ENCODE measurements at regions not wholly inside any gene's neighbourhood (a gene's known extent, or its start where the extent isn't known, plus 50 kb on each side); places are given as distances from the start of the nearest gene placed in this dataset.

DNA sequence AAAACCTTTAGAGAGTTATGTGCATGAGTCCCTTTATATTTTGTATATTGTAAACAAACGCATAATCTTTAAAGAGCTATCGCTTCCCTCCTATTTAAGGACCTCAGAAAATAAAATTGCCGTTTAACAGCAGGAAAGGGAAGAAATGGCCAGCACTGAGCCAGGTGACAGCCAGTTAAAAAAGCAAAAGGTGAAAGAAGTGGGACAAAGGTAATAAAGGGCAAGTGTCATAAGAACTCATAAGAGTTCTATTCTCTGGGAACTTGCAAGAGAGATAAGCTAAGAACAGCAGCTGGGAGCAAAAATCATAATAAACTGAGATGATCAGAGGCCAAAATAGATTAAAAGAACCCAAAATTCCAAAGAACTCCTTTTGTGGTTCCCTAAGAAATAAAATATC is 520.9 kb upstream of the PKN2 start:
- H3K27ac ChIP-seq (ENCODE audit: insufficient read depth, low read length), result no peak overlapping the region
- no peaks in the 10 kb centered on the region for H3K9me3 ChIP-seq (ENCODE audit: control insufficient read depth, insufficient read depth, low read depth, low read length)
- no peaks in the 10 kb centered on the region for H3K27me3 ChIP-seq (ENCODE audit: control insufficient read depth, insufficient read depth, low read length)
- TF ChIP-seq, protein P1, sequence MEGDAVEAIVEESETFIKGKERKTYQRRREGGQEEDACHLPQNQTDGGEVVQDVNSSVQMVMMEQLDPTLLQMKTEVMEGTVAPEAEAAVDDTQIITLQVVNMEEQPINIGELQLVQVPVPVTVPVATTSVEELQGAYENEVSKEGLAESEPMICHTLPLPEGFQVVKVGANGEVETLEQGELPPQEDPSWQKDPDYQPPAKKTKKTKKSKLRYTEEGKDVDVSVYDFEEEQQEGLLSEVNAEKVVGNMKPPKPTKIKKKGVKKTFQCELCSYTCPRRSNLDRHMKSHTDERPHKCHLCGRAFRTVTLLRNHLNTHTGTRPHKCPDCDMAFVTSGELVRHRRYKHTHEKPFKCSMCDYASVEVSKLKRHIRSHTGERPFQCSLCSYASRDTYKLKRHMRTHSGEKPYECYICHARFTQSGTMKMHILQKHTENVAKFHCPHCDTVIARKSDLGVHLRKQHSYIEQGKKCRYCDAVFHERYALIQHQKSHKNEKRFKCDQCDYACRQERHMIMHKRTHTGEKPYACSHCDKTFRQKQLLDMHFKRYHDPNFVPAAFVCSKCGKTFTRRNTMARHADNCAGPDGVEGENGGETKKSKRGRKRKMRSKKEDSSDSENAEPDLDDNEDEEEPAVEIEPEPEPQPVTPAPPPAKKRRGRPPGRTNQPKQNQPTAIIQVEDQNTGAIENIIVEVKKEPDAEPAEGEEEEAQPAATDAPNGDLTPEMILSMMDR (conservative IDR thresholded peaks at IDR 0.05 in 1 of 2, IDR thresholded peaks at IDR 0.05 in 1 of 2; ENCODE audit: low read depth in 1 of 2, low read length in 2 of 2), result no peak
- TF ChIP-seq EZH2 (IDR thresholded peaks at IDR 0.05; ENCODE audit: low read length, missing control alignments), result no peak
- no peak overlapping the region for H3K4me3 ChIP-seq (replicated peaks in 1 of 4; ENCODE audit: control extremely low read depth in 1 of 4, insufficient read depth in 1 of 4, low read depth in 3 of 4, low read length in 4 of 4)
- H3K36me3 ChIP-seq (ENCODE audit: control insufficient read depth, insufficient read depth, low read length), result no peaks in the 10 kb centered on the region
- H2AFZ ChIP-seq (ENCODE audit: low read length), result no peak overlapping the region
- no peak overlapping the region for H3K4me2 ChIP-seq (ENCODE audit: extremely low read depth, insufficient read depth, low read length)
- no peaks in the 10 kb centered on the region for H3K79me2 ChIP-seq (ENCODE audit: control insufficient read depth, insufficient read depth, low read length)
- no peaks in the 10 kb centered on the region for H4K20me1 ChIP-seq (ENCODE audit: control insufficient read depth, extremely low read depth, insufficient read depth, low read length)
- no peaks in the 10 kb centered on the region for H3K4me1 ChIP-seq (ENCODE audit: control insufficient read depth, extremely low read depth, insufficient read depth, low read length)
- DNase-seq (ENCODE audit: low read depth in 2 of 2), result no peak
- no peak overlapping the region for H3K9ac ChIP-seq (ENCODE audit: insufficient read depth, low read length)

DNA sequence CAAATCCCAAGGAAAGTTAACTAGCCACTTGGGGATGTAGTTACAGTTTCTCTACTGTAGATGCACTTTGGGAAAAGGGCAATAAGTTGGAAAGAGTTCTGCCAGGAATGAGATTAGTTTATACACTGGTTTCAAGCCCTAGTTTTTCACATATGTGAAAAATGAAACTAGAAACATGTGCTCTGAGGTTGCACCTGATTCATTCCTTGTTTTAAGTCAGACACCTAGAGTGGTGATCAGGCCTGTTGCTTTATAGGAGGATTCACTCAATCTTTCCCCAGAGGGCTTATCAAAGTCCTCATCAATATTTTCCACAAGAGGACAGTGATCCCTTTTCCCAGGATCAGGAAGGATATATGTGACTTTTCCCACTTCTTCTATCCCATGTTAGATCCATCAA is 515.9 kb upstream of the PKN2 start:
- Histone ChIP-seq H3K27ac (ENCODE audit: insufficient read depth, low read length) (no peak overlapping the region), H3K79me2 (ENCODE audit: control insufficient read depth, insufficient read depth, low read length) (no peaks in the 10 kb centered on the region), H4K20me1 (ENCODE audit: control insufficient read depth, extremely low read depth, insufficient read depth, low read length) (no peaks in the 10 kb centered on the region), H3K4me2 (ENCODE audit: extremely low read depth, insufficient read depth, low read length) (no peak overlapping the region), H3K9ac (ENCODE audit: insufficient read depth, low read length) (no peak overlapping the region), H3K4me3 (replicated peaks in 1 of 4; ENCODE audit: control extremely low read depth in 1 of 4, insufficient read depth in 1 of 4, low read depth in 3 of 4, low read length in 4 of 4) (no peak overlapping the region), H3K27me3 (ENCODE audit: control insufficient read depth, insufficient read depth, low read length) (no peaks in the 10 kb centered on the region), H3K4me1 (ENCODE audit: control insufficient read depth, extremely low read depth, insufficient read depth, low read length) (no peaks in the 10 kb centered on the region), H3K36me3 (ENCODE audit: control insufficient read depth, insufficient read depth, low read length) (no peaks in the 10 kb centered on the region), H2AFZ (ENCODE audit: low read length) (no peak overlapping the region), H3K9me3 (ENCODE audit: control insufficient read depth, insufficient read depth, low read depth, low read length) (no peaks in the 10 kb centered on the region)
- TF ChIP-seq, protein P1 (conservative IDR thresholded peaks at IDR 0.05 in 1 of 2, IDR thresholded peaks at IDR 0.05 in 1 of 2; ENCODE audit: low read depth in 1 of 2, low read length in 2 of 2), result no peak
- TF ChIP-seq EZH2 (IDR thresholded peaks at IDR 0.05; ENCODE audit: low read length, missing control alignments), result no peak
- no peak for DNase-seq (ENCODE audit: low read depth in 2 of 2)

DNA sequence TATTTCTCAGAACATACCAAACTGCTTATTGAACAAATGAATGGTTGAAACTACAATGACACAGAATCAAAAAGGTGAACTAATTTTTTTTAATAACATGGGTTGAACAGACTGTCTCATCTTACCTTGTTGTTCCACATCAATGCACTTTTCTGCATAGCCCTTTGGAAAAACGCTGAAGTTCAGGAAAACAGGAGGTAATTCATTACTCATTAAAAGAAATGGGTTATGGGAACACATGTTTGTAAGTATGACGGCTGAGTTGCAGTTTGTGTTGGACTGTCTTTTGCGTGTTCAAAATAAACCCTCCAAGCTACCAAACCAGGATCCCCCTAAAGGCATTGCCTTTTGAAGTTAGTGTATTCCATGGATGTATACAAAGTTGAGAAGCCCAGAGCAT is 514.9 kb upstream of the PKN2 start:
- DNase-seq (ENCODE audit: low read depth in 2 of 2), result no peak
- H3K4me1 ChIP-seq (ENCODE audit: control insufficient read depth, extremely low read depth, insufficient read depth, low read length), result no peaks in the 10 kb centered on the region

More for the DNA sequence above, 514.9 kb upstream of the PKN2 start:
- no peaks in the 10 kb centered on the region for H3K9me3 ChIP-seq (ENCODE audit: control insufficient read depth, insufficient read depth, low read depth, low read length)
- TF ChIP-seq EZH2 (IDR thresholded peaks at IDR 0.05; ENCODE audit: low read length, missing control alignments), result no peak
- TF ChIP-seq, protein P1 (conservative IDR thresholded peaks at IDR 0.05 in 1 of 2, IDR thresholded peaks at IDR 0.05 in 1 of 2; ENCODE audit: low read depth in 1 of 2, low read length in 2 of 2), result no peak
- H3K4me3 ChIP-seq (replicated peaks in 1 of 4; ENCODE audit: control extremely low read depth in 1 of 4, insufficient read depth in 1 of 4, low read depth in 3 of 4, low read length in 4 of 4), result no peak overlapping the region
- H3K79me2 ChIP-seq (ENCODE audit: control insufficient read depth, insufficient read depth, low read length), result no peaks in the 10 kb centered on the region
- H3K36me3 ChIP-seq (ENCODE audit: control insufficient read depth, insufficient read depth, low read length), result no peaks in the 10 kb centered on the region
- H3K4me2 ChIP-seq (ENCODE audit: extremely low read depth, insufficient read depth, low read length), result no peak overlapping the region
- no peaks in the 10 kb centered on the region for H4K20me1 ChIP-seq (ENCODE audit: control insufficient read depth, extremely low read depth, insufficient read depth, low read length)
- H3K27ac ChIP-seq (ENCODE audit: insufficient read depth, low read length), result no peak overlapping the region
- no peaks in the 10 kb centered on the region for H3K27me3 ChIP-seq (ENCODE audit: control insufficient read depth, insufficient read depth, low read length)
- H2AFZ ChIP-seq (ENCODE audit: low read length), result no peak overlapping the region
- no peak overlapping the region for H3K9ac ChIP-seq (ENCODE audit: insufficient read depth, low read length)

Data from fibroblast of lung (primary cell).